VCaP (cell line): ENCODE measurements at regions not wholly inside any gene's neighbourhood (a gene's known extent, or its start where the extent isn't known, plus 50 kb on each side); places are given as distances from the start of the nearest gene placed in this dataset.
A peak's percentile ranks its signal among the peaks of the same experiment; 100 is the strongest.

Source experiments
- H3K27ac ChIP-seq: fragments of 450-650 bp; 2 replicates; pipeline ENCODE4 v1.5.1; 2017
- CTCF ChIP-seq: fragments of 450-650 bp; conservative IDR thresholded peaks from 2 replicates; pipeline ENCODE4 v1.5.1; 2017; ENCODE audit warnings: mild to moderate bottlenecking, moderate library complexity

DNA sequence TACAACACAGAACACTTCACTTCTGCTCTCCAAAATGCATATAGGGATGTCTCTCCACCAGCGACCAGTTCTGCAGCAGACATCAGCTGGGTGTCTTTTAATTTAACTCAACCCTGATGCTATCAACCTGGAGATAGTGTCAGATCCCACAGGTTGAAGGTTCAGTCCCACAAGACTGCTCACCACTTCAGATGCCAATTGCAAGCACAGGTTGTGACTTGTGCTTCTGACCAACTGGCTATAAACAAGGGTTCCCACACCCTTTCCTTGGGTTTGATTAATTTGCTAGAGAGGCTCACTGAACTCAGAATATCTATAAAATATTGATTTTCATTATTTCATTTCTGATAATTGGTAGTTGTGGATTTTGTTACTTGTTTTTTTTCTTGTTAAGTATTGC lies 177.4 kb upstream of the HS3ST1 start:
- H3K27ac ChIP-seq = peak overlapping the region; percentile 54; the same call in 1 of the 2 replicates
- no peak for TF ChIP-seq CTCF

DNA sequence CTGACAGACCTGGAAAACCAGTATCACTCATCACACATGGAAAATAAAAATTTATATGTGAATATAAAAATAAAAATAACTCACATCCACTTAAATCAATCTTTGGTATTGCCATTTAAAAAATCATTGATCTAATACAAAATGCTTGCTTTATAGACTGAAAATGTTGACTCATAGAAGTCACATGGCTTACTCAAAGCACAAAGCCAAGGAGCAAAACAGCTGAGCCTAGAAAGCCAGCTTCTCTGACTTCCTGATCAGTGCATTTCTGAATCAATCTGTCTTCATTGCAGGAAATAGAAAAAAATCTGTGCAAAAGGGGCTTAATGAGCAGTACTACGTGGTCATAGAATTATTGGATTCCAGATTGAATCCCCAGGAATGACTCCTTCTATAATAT lies 176.9 kb upstream of the HS3ST1 start:
- peak overlapping the region; percentile 54; the same call in 1 of the 2 replicates for H3K27ac ChIP-seq
- TF ChIP-seq CTCF = no peak

DNA sequence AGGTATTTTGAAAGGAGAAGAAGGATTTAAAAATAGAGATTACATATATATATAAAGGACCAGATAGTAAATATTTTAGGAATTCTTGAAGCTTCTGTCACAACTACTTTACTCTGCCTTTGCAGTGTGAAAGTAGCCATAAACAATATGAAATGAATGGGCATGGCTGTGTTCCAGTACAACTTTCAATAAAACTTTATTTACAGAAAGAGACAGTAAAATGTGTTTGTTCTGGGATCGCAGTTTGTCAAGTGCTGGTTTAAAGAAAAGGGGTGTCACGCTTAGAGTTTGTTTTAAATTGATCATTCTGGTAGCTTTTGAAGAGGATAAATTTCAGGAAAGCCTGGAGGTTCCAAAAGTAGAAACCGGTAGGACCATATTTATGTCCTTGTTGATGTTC lies 176.1 kb upstream of the HS3ST1 start:
- TF ChIP-seq CTCF = no peak
- H3K27ac ChIP-seq = peak overlapping the region; percentile 54

- H3K27ac ChIP-seq = peak overlapping the region; percentile 54
- no peak for TF ChIP-seq CTCF
Observed at GRCh38 chr4:11603591-11604194, 175.0 kb upstream of the HS3ST1 start.

- H3K27ac ChIP-seq = no peak overlapping the region
- TF ChIP-seq CTCF = no peak
Observed at GRCh38 chr4:11602606-11603340, 174.1 kb upstream of the HS3ST1 start.

DNA sequence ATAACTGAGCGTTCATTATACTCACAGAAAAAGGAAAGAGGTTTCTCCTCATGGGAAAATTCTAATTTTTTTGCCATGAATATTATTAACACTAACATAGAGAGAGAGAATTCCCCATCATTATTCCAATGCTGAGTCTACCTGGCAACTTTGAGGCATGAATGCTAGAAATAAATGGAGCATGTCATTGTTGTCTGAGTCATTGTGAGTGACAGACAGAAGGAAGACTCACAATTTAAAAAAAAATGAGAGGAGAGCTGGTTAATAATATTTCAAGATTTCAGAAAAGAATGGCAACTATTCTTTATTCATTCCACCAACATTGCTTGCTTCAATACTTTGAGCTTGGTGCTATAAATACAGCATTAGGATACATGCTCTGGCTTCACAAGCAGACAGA lies 170.4 kb upstream of the HS3ST1 start:
- no peak for TF ChIP-seq CTCF
- no peak overlapping the region for H3K27ac ChIP-seq

DNA sequence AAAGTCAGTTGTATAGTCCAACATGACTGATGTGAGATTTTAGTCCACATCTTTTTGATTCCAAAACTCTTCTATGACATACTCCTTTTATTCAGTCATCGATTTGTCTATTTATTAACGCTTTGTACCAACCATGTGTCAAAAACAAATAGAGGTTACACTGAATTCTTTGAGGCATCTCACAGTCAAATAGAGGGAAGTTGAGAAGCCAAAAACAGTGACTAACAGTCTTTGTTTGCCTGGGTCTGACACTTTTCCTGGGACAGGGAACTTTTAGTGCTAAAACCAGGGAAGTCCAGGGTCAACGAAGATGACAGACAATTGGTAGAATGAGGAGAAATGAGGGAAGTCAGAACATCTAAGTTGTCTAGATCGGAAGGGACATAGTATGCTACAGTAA lies 169.9 kb upstream of the HS3ST1 start:
- no peak overlapping the region for H3K27ac ChIP-seq
- no peak for TF ChIP-seq CTCF
